ENCODE measurements at regions not wholly inside any gene's neighbourhood (a gene's known extent, or its start where the extent isn't known, plus 50 kb on each side); places are given as distances from the start of the nearest gene placed in this dataset.

GRCh38 chr10:76697923-76698322 is 939.7 kb downstream of the KCNMA1 start:
- no peaks in the 10 kb centered on the region for H3K36me3 ChIP-seq (ENCODE audit: control insufficient read depth, insufficient read depth, low read length)
- H3K4me3 ChIP-seq (ENCODE audit: low read depth, low read length) = no peak overlapping the region
- H2AFZ ChIP-seq = no peak overlapping the region
- no peaks in the 10 kb centered on the region for H3K9me3 ChIP-seq (ENCODE audit: control insufficient read depth, low read length)
- no peak for TF ChIP-seq CTCF (IDR thresholded peaks at IDR 0.05)
- H3K4me1 ChIP-seq = no peaks in the 10 kb centered on the region
- H3K27ac ChIP-seq = no peak overlapping the region
- no peak overlapping the region for H3K4me2 ChIP-seq (ENCODE audit: low read length)
- no peaks in the 10 kb centered on the region for H3K27me3 ChIP-seq (ENCODE audit: control insufficient read depth, insufficient read depth, low read length)
- no peak overlapping the region for H3K9ac ChIP-seq
- H3K79me2 ChIP-seq = no peaks in the 10 kb centered on the region

- TF ChIP-seq CTCF (IDR thresholded peaks at IDR 0.05) = no peak
- no peak overlapping the region for H3K9ac ChIP-seq
- no peaks in the 10 kb centered on the region for H3K4me1 ChIP-seq
- no peaks in the 10 kb centered on the region for H3K9me3 ChIP-seq (ENCODE audit: control insufficient read depth, low read length)
- H3K4me3 ChIP-seq (ENCODE audit: low read depth, low read length) = no peak overlapping the region
- H3K79me2 ChIP-seq = no peaks in the 10 kb centered on the region
- H3K36me3 ChIP-seq (ENCODE audit: control insufficient read depth, insufficient read depth, low read length) = no peaks in the 10 kb centered on the region
- H3K27ac ChIP-seq = no peak overlapping the region
- H3K27me3 ChIP-seq (ENCODE audit: control insufficient read depth, insufficient read depth, low read length) = no peaks in the 10 kb centered on the region
- no peak overlapping the region for H3K4me2 ChIP-seq (ENCODE audit: low read length)
- no peak overlapping the region for H2AFZ ChIP-seq
These were observed 942.5 kb downstream of the KCNMA1 start for GRCh38 chr10:76695069-76695468.

GRCh38 chr10:76686201-76686600 is 951.4 kb downstream of the KCNMA1 start:
- Histone ChIP-seq H3K27ac (no peak overlapping the region), H3K79me2 (no peaks in the 10 kb centered on the region), H3K4me3 (ENCODE audit: low read depth, low read length) (no peak overlapping the region), H3K4me1 (no peaks in the 10 kb centered on the region), H3K9me3 (ENCODE audit: control insufficient read depth, low read length) (no peaks in the 10 kb centered on the region), H3K36me3 (ENCODE audit: control insufficient read depth, insufficient read depth, low read length) (no peaks in the 10 kb centered on the region), H2AFZ (no peak overlapping the region), H3K4me2 (ENCODE audit: low read length) (no peak overlapping the region), H3K27me3 (ENCODE audit: control insufficient read depth, insufficient read depth, low read length) (no peaks in the 10 kb centered on the region), H3K9ac (no peak overlapping the region)
- no peak for TF ChIP-seq CTCF (IDR thresholded peaks at IDR 0.05)

- Histone ChIP-seq H3K9me3 (ENCODE audit: control insufficient read depth, low read length) (no peaks in the 10 kb centered on the region), H2AFZ (no peak overlapping the region), H3K9ac (no peak overlapping the region), H3K27ac (no peak overlapping the region), H3K36me3 (ENCODE audit: control insufficient read depth, insufficient read depth, low read length) (no peaks in the 10 kb centered on the region), H3K4me2 (ENCODE audit: low read length) (no peak overlapping the region), H3K27me3 (ENCODE audit: control insufficient read depth, insufficient read depth, low read length) (no peaks in the 10 kb centered on the region), H3K4me3 (ENCODE audit: low read depth, low read length) (no peak overlapping the region), H3K4me1 (no peaks in the 10 kb centered on the region), H3K79me2 (no peaks in the 10 kb centered on the region)
- TF ChIP-seq CTCF (IDR thresholded peaks at IDR 0.05) = no peak
These were observed 952.6 kb downstream of the KCNMA1 start for GRCh38 chr10:76684968-76685367.

GRCh38 chr10:76681153-76681552 is 956.5 kb downstream of the KCNMA1 start:
- no peaks in the 10 kb centered on the region for H3K79me2 ChIP-seq
- no peak overlapping the region for H3K27ac ChIP-seq
- H3K4me1 ChIP-seq = no peaks in the 10 kb centered on the region
- no peak overlapping the region for H3K9ac ChIP-seq
- no peak overlapping the region for H3K4me3 ChIP-seq (ENCODE audit: low read depth, low read length)
- no peaks in the 10 kb centered on the region for H3K9me3 ChIP-seq (ENCODE audit: control insufficient read depth, low read length)
- TF ChIP-seq CTCF (IDR thresholded peaks at IDR 0.05) = no peak
- no peak overlapping the region for H2AFZ ChIP-seq
- no peak overlapping the region for H3K4me2 ChIP-seq (ENCODE audit: low read length)
- H3K36me3 ChIP-seq (ENCODE audit: control insufficient read depth, insufficient read depth, low read length) = no peaks in the 10 kb centered on the region
- H3K27me3 ChIP-seq (ENCODE audit: control insufficient read depth, insufficient read depth, low read length) = no peaks in the 10 kb centered on the region

Measured in parathyroid adenoma (tissue), 2 donors.